Upper lobe of right lung (tissue), 1 donor: ENCODE measurements at regions not wholly inside any gene's neighbourhood (a gene's known extent, or its start where the extent isn't known, plus 50 kb on each side); places are given as distances from the start of the nearest gene placed in this dataset.
A peak's percentile ranks its signal among the peaks of the same experiment; 100 is the strongest.

Source experiments
- ATAC-seq: fragments of 200-7000 bp; cut with Tn5 transposase; one replicate; pipeline ENCODE4 v1.9.1; 2020; ENCODE audit warnings: mild to moderate bottlenecking, moderate library complexity
- DNase-seq: peaks from one replicate; pipeline ENCODE4 v3.0.0-alpha.2; 2020
- H3K27ac ChIP-seq: fragments of 200-600 bp; one replicate; pipeline ENCODE4 v1.8.0; 2022
- H3K27me3 ChIP-seq: fragments of 200-600 bp; one replicate; pipeline ENCODE4 v1.8.0; 2022; ENCODE audit warnings: mild to moderate bottlenecking
- H3K36me3 ChIP-seq: fragments of 200-600 bp; one replicate; pipeline ENCODE4 v1.8.0; 2022
- H3K4me1 ChIP-seq: fragments of 200-600 bp; one replicate; pipeline ENCODE4 v1.8.0; 2022
- H3K4me3 ChIP-seq: fragments of 200-600 bp; one replicate; pipeline ENCODE4 v1.8.0; 2022; ENCODE audit warnings: mild to moderate bottlenecking
- H3K9me3 ChIP-seq: fragments of 200-600 bp; one replicate; pipeline ENCODE4 v1.8.0; 2022
- intact Hi-C: fragments of 100-400 bp; cut with DNase I; formaldehyde crosslinking; loops from one replicate; pipeline ENCODE4 v1.11.0; 2022
- TF ChIP-seq, protein P1 (sequence below): fragments of 200-600 bp; IDR thresholded peaks from one replicate; pipeline ENCODE4 v1.8.0; 2022; ENCODE audit warnings: antibody characterized with exemption
- donor health status: DM: no; HTN: yes; CAD: no; lungs with severe emphysema.

DNA sequence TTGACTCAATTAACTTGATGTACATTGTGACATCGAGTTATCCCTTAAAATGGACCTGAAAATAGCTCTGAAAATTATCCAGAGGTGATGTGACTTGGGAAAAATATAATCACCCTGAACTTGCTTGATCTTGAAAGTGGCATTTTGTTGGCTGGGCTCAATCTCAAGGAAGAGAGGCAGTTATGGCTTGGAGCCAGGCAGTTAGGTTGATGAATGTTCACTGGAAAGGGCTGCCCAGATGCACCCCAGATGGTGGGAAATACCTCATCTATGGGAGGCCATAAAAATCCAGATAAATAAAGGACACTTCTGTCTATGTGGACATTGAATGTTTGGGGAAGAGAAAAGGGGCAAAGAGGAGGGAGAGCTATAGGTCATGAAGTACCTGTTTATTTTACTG lies 55.7 kb upstream of the OR5AN1 start:
- H3K27me3 ChIP-seq = no peaks in the 10 kb centered on the region
- no peaks in the 10 kb centered on the region for H3K9me3 ChIP-seq
- H3K27ac ChIP-seq = no peak overlapping the region
- no peak for DNase-seq
- intact Hi-C loops = no loop called here
- H3K4me1 ChIP-seq = no peaks in the 10 kb centered on the region
- no peak for ATAC-seq
- no peak overlapping the region for H3K4me3 ChIP-seq
- TF ChIP-seq, protein P1, sequence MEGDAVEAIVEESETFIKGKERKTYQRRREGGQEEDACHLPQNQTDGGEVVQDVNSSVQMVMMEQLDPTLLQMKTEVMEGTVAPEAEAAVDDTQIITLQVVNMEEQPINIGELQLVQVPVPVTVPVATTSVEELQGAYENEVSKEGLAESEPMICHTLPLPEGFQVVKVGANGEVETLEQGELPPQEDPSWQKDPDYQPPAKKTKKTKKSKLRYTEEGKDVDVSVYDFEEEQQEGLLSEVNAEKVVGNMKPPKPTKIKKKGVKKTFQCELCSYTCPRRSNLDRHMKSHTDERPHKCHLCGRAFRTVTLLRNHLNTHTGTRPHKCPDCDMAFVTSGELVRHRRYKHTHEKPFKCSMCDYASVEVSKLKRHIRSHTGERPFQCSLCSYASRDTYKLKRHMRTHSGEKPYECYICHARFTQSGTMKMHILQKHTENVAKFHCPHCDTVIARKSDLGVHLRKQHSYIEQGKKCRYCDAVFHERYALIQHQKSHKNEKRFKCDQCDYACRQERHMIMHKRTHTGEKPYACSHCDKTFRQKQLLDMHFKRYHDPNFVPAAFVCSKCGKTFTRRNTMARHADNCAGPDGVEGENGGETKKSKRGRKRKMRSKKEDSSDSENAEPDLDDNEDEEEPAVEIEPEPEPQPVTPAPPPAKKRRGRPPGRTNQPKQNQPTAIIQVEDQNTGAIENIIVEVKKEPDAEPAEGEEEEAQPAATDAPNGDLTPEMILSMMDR = no peak
- no peaks in the 10 kb centered on the region for H3K36me3 ChIP-seq

DNA sequence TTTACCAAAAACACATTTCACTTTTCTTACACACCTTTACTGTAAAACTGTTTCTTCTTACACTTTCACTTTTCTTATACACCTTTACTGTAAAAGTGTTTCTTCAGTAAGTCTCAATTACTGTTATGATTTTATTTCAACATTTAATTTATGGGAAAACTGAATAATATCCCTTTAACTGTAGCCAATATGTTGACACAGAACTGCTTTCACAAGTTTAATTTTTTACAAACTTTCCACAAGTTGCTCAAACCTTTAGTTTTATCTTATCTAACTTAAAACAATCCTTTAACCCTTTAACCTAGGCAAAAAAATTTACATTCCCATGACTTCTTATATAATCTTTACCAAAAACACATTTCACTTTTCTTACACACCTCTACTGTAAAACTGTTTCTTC lies 63.3 kb upstream of the OR5AN1 start:
- H3K4me3 ChIP-seq = no peak overlapping the region
- TF ChIP-seq, protein P1 = no peak
- H3K27ac ChIP-seq = no peak overlapping the region
- no peaks in the 10 kb centered on the region for H3K9me3 ChIP-seq
- no peaks in the 10 kb centered on the region for H3K36me3 ChIP-seq
- ATAC-seq (no peak), DNase-seq (no peak)
- intact Hi-C loops = no loop called here
- H3K4me1 ChIP-seq = no peaks in the 10 kb centered on the region
- peaks cover 7% of the 10 kb centered on the region for H3K27me3 ChIP-seq

DNA sequence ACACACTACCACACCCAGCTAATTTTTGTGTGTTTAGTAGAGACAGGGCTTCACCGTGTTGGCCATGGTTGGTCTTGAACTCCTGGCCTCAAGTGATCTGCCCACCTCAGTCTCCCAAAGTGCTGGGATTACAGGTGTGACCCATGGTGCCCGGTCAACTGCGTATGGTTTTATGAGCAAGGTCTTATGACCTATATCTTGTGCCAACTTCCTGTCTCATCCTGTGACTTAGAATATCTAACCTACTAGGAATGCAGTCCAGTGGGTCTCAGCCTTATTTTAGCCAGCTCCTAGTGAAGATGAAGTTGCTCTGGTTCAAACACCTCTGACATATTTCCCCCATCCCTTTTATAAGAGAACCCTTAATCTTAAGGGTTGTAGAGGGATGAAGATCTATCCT lies 66.1 kb upstream of the OR5AN1 start:
- ATAC-seq (no peak), DNase-seq (no peak)
- intact Hi-C loops = no loop called here
- Histone ChIP-seq H3K27me3 (peaks cover 7% of the 10 kb centered on the region), H3K9me3 (no peaks in the 10 kb centered on the region), H3K27ac (no peak overlapping the region), H3K4me3 (no peak overlapping the region), H3K36me3 (no peaks in the 10 kb centered on the region), H3K4me1 (no peaks in the 10 kb centered on the region)
- TF ChIP-seq, protein P1 = no peak

DNA sequence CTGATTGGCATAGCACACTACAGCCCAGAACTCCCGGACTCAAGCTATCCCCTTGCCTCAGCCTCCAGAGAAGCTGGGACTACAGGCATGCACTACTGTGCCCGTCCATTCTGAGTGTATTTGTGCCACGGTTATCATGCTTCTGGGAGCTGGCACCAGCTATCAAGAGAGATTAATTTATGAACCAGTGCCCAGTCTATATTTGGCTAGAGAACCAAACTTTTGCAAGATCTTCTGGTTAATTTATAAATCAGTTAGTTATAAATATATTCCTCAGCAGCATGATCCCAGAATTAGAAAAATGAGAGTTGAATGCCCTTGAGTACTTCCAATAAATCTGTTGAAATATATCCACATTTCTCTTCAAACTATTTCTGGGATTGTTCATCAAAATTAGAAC lies 67.5 kb upstream of the OR5AN1 start:
- H3K27ac ChIP-seq = no peak overlapping the region
- no peaks in the 10 kb centered on the region for H3K36me3 ChIP-seq
- H3K4me1 ChIP-seq = no peaks in the 10 kb centered on the region
- ATAC-seq (no peak), DNase-seq (no peak)
- no peaks in the 10 kb centered on the region for H3K9me3 ChIP-seq
- peaks cover 4% of the 10 kb centered on the region for H3K27me3 ChIP-seq
- H3K4me3 ChIP-seq = no peak overlapping the region
- intact Hi-C loops = no loop called here
- TF ChIP-seq, protein P1 = no peak

DNA sequence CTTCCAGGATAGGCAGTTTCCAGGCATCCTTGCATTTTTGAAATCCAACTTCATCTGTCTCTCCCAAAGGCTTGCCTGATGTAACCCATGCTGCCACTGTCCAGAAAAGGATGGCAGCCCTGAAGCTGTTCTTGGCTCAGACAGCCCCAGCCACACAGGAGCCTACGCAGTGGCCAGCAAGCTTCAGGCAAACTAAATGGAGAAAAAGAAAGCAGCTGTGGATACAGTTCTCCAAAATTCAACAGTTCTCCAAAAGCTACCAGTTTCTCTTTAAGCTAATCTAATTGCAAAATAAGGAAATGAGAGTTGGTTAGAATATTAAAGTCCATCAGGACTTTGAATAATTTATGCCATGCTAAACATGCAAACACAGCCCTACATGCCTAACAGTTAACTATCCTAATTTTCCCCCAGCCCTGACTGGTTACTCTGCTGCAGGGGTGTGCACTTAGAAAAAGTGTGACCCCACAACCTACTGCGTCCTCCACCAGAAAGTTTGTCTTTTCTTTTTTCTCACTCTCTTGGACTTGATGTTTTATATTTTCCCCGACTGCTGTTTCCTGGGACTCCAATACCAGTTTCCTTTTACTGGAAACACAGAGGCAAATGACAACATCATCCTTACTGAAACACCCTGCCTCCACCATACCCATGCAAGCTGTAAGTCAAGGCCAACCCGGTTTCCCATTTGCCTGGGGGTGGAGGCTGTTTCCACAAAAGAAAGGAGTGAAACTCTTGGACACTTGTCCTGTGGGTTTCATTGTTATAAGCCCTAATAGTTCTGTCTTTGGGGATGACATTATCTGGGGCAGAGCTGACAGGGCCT lies 69.1 kb upstream of the OR5AN1 start:
- TF ChIP-seq, protein P1 = no peak
- Histone ChIP-seq H3K9me3 (no peaks in the 10 kb centered on the region), H3K27me3 (no peaks in the 10 kb centered on the region), H3K27ac (no peak overlapping the region), H3K4me3 (no peak overlapping the region), H3K36me3 (no peaks in the 10 kb centered on the region), H3K4me1 (no peaks in the 10 kb centered on the region)
- ATAC-seq = peak; percentile 47
- no peak for DNase-seq
- intact Hi-C loops = loop anchor here (5.0 kb wide), 1 partner anchor 117 kb away; the partner anchor contains the start of gene DTX4
